GM18505 (cell line): ENCODE measurements at regions not wholly inside any gene's neighbourhood (a gene's known extent, or its start where the extent isn't known, plus 50 kb on each side); places are given as distances from the start of the nearest gene placed in this dataset.

ENCODE experiments used
- ATAC-seq: cut with Tn5 transposase; IDR thresholded peaks from one replicate; pipeline ENCODE4 v1.9.1; 2021; ENCODE audit not compliant: unreplicated experiment
- POLR2A ChIP-seq: IDR thresholded peaks from 4 replicates; pipeline ENCODE4 v1.6.1; 2011; ENCODE audit warnings: borderline replicate concordance; ENCODE audit not compliant: insufficient read depth, insufficient read length; ENCODE audit errors: extremely low read depth

- TF ChIP-seq POLR2A, result no peak
- no peak for ATAC-seq
These were observed 145.4 kb upstream of the PIK3C3 start for GRCh38 chr18:41809652-41810051.

DNA sequence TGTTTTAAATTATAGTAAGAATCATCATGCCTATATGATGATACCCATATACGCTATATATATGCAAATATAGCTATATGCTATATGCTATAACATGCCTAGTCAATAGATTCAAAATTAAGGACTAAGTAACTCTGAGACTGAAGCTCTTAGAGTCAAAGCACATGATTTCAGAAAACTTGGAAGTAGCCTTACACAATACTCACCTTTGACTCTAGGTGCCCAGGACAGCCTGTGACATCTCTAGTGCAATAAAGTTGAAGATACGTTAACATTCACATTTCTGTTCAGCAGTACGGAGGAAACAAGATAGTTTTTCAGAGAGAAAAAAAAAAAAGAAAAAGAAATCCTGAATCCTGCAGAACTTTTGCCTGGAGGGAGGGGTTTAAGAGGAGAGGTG, 149.7 kb upstream of the PIK3C3 start:
- TF ChIP-seq POLR2A, result no peak
- ATAC-seq, result no peak

DNA sequence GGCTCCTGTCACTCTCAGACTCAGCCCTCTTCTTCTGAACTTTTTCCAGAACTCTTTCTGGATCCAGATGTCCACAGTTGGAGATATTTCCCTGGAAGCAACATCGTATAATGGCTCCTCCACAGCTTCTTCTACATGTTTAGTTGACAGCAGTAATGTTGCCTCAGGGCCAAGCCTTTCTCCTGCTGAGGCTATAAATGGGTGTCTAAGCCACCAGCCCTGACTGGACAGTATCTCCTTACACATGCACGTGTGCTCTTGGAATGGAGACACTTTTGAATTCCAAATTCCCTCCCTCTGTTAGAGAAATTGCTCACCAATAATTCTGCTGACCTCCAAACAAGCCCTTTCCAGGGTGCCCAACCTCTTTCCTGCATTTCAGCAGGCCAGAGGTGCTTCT, 156.2 kb upstream of the PIK3C3 start:
- no peak for TF ChIP-seq POLR2A
- no peak for ATAC-seq

DNA sequence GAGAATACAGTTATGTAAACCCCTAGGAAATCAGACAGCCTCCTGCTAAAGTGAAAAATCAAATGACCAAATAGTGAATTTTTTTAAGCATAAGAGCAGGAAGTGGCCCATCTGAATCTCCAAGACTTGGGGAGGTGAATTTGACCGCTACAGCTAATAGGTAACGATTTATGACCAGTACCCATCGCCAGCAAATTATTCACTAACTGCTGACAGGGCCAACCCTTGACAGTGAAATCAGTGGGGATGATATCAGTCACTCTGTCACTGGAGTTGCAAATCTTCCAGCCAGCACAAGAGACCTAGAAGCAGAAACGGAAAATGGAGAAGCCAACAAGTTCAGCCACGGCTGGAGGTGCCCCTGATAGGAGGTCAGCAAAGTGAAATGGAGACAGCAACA, 164.3 kb upstream of the PIK3C3 start:
- no peak for TF ChIP-seq POLR2A

DNA sequence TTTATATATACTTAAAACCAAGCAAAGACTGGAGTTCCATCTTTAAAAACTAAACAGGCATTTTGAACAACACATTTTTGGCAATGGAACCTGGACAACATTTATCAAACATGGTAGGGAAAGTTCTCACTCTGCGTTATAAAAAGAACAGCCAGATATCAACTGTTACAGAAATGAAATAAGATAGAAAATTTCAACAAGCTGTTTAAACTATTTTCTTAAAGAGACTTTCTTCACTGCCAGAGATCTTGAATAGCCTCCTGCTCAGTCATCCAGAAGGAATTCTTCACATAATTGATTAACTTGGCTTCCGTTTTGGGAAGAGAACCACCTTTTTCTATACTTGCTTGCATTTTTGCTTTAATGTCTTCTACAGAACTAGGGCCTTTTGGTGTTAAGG, 166.0 kb upstream of the PIK3C3 start:
- no peak for ATAC-seq
- no peak for TF ChIP-seq POLR2A

More for the DNA sequence above, 164.3 kb upstream of the PIK3C3 start:
- ATAC-seq, result no peak

DNA sequence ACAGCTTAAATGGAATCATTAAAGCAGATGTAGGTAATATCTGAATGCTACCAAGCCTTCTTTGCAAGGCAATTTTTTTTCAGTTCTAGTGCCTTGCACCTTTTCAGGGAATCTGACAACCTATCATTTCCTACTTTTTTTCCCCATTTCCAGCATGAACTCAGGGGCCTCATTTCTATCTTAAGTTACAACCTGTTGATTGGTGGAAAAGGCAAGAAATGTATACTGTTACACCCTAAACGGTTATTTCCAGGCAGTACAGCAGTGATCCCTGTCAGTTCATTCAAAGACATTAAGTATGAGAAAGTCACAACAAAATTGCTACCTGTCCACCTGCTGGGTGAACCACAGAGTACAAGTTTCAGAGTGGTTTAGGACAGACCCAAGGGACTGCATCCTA, 171.2 kb upstream of the PIK3C3 start:
- no peak for ATAC-seq

GRCh38 chr18:41783065-41783818, 171.8 kb upstream of the PIK3C3 start:
- no peak for ATAC-seq
- TF ChIP-seq POLR2A, result no peak

More for the DNA sequence above, 171.2 kb upstream of the PIK3C3 start:
- TF ChIP-seq POLR2A, result no peak

GRCh38 chr18:41771973-41772372, 183.1 kb upstream of the PIK3C3 start:
- no peak for TF ChIP-seq POLR2A
- ATAC-seq, result no peak

- TF ChIP-seq POLR2A, result no peak
- ATAC-seq, result no peak
These were observed 185.8 kb upstream of the PIK3C3 start for GRCh38 chr18:41769265-41769664.

GRCh38 chr18:41768467-41768866, 186.6 kb upstream of the PIK3C3 start:
- ATAC-seq, result no peak
- no peak for TF ChIP-seq POLR2A

GRCh38 chr18:41767960-41768359, 187.1 kb upstream of the PIK3C3 start:
- no peak for TF ChIP-seq POLR2A
- no peak for ATAC-seq

DNA sequence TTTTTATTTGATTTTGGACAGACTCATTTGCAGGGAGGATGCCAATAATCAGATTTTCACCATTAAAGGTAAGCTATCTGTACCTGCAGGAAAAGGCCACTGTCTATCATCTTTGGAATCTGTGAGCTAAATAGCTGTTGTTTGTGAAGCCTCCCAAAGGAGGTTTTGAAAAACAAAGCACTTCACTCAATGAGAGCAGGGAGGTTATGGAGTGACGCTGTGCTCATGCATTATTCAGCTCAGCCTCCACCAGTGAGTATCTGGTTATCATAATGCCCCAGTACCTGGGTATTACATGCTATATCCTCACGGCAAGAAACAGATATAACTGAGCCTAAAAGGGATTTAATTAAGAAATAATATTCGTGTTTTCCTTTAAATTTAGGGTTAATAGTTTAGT, 189.6 kb upstream of the PIK3C3 start:
- no peak for ATAC-seq
- no peak for TF ChIP-seq POLR2A

DNA sequence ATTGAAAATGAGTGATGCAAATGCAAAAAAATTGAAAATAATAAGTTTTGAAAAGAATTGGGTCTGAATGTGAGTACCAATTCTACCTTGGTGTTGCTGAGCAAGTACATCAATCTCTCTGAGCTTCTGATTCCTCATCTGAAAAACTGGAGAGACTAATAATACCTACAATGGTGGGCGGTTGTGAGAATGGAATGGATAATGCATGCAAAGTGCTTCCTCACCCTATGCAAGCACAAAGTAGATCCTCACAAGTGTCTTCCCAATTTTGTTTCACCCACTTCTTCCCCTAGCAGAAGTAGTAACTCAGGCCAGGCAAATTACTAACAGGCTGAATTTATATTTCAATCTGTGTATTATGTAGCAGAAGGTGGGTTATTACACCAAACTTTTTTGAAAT, 191.7 kb upstream of the PIK3C3 start:
- TF ChIP-seq POLR2A, result no peak
- ATAC-seq, result no peak

- no peak for ATAC-seq
- TF ChIP-seq POLR2A, result no peak
These were observed 193.6 kb upstream of the PIK3C3 start for GRCh38 chr18:41761333-41762018.

- TF ChIP-seq POLR2A, result no peak
These were observed 196.5 kb upstream of the PIK3C3 start for GRCh38 chr18:41758534-41758933.

GRCh38 chr18:41756141-41756540, 198.9 kb upstream of the PIK3C3 start:
- TF ChIP-seq POLR2A, result no peak
- no peak for ATAC-seq

More at GRCh38 chr18:41758534-41758933, 196.5 kb upstream of the PIK3C3 start:
- no peak for ATAC-seq
